Renal cortex interstitium (tissue), 11 donors: ENCODE measurements at regions not wholly inside any gene's neighbourhood (a gene's known extent, or its start where the extent isn't known, plus 50 kb on each side); places are given as distances from the start of the nearest gene placed in this dataset.
"Not testable (repeated sequence)": the region's sequence is repeated elsewhere in the genome, so short reads cannot be mapped to it uniquely, and the experiment has no call there.

Experiments
- DNase-seq, 11 donors: peaks; one replicate each; pipeline ENCODE4 v3.0.0-alpha.2; 2013; ENCODE audit warnings: low read depth in 9 of 11, low spot score in 4 of 11; ENCODE audit errors: extremely low read depth in 1 of 11

- DNase-seq: no peak
Observed at GRCh38 chr3:170814822-170815221, 55.2 kb downstream of the RPL22L1 start.

GRCh38 chr3:170813266-170813665 is 56.7 kb downstream of the RPL22L1 start:
- DNase-seq: no peak

- peak; percentile 73 to 86 (median 79) for DNase-seq
Observed at GRCh38 chr3:170811928-170812591, 57.9 kb downstream of the RPL22L1 start.

- no peak for DNase-seq
Observed at GRCh38 chr3:170811515-170811914, 58.5 kb downstream of the RPL22L1 start.

GRCh38 chr3:170809975-170810357 is 60.0 kb downstream of the RPL22L1 start:
- DNase-seq: no peak

GRCh38 chr3:170809007-170809974 is 60.7 kb downstream of the RPL22L1 start:
- DNase-seq: peak in 4 of 11 donors; percentile 34 to 65 (median 56)

- no peak for DNase-seq
Observed at GRCh38 chr3:170808041-170808440, 62.0 kb downstream of the RPL22L1 start.

GRCh38 chr3:170806676-170807075 is 63.3 kb downstream of the RPL22L1 start:
- DNase-seq: no peak

GRCh38 chr3:170806141-170806540 is 63.9 kb downstream of the RPL22L1 start:
- no peak for DNase-seq

- not testable (repeated sequence) for DNase-seq
Observed at GRCh38 chr3:170805296-170805695, 64.7 kb downstream of the RPL22L1 start.

- DNase-seq: not testable (repeated sequence)
Observed at GRCh38 chr3:170804634-170805033, 65.4 kb downstream of the RPL22L1 start.

- DNase-seq: no peak
Observed at GRCh38 chr3:170804078-170804477, 65.9 kb downstream of the RPL22L1 start.

- peak in 9 of 11 donors; percentile 34 to 80 (median 62) for DNase-seq
Observed at GRCh38 chr3:170802164-170803151, 67.5 kb downstream of the RPL22L1 start.

- DNase-seq: no peak
Observed at GRCh38 chr3:170801597-170801996, 68.4 kb downstream of the RPL22L1 start.

- not testable (repeated sequence) for DNase-seq
Observed at GRCh38 chr3:170800275-170800674, 69.7 kb downstream of the RPL22L1 start.

- no peak for DNase-seq
Observed at GRCh38 chr3:170799009-170799408, 71.0 kb downstream of the RPL22L1 start.

GRCh38 chr3:170797685-170798084 is 72.3 kb downstream of the RPL22L1 start:
- DNase-seq: no peak

- no peak for DNase-seq
Observed at GRCh38 chr3:170792471-170792870, 77.5 kb downstream of the RPL22L1 start.

- no peak for DNase-seq
Observed at GRCh38 chr3:170790647-170791046, 79.3 kb downstream of the RPL22L1 start.
